GM12878 (cell line): ENCODE measurements at regions not wholly inside any gene's neighbourhood (a gene's known extent, or its start where the extent isn't known, plus 50 kb on each side); places are given as distances from the start of the nearest gene placed in this dataset.
A peak's percentile ranks its signal among the peaks of the same experiment; 100 is the strongest.

Experiments
- ATAC-seq: fragments of 200-7000 bp; cut with Tn5 transposase; 3 replicates; pipeline ENCODE4 v1.9.1; 2020; ENCODE audit warnings: mild to moderate bottlenecking, moderate library complexity
- BruUV-seq: library from RNA; stranded (reverse); fragments of 400-500 nt; replicated peaks from 2 replicates; lab custom pipeline; 2021; lab: Mats Ljungman, UMichigan
- CTCF ChIA-PET: fragments of 300-600 bp; sonication (Branson Sonifier 250); formaldehyde crosslinking; extraction: SDS; loops from one replicate; lab custom pipeline; 2021; ENCODE audit warnings: inconsistent platforms; lab: Yijun Ruan, JAX
- POLR2A ChIA-PET: fragments of 350-600 bp; formaldehyde crosslinking; extraction: SDS; loops from one replicate; lab custom pipeline; 2021; ENCODE audit warnings: inconsistent platforms; lab: Charles Lee
- RAD21 ChIA-PET: fragments of 300-600 bp; sonication (Branson Sonifier 250); formaldehyde crosslinking; loops from one replicate; lab custom pipeline; 2023; ENCODE audit warnings: antibody characterized with exemption; ENCODE audit not compliant: unreplicated experiment; lab: Charles Lee
- SMC1A ChIA-PET: fragments of 300-600 bp; sonication (Branson Sonifier 250); formaldehyde crosslinking; loops from one replicate; lab custom pipeline; 2023; ENCODE audit not compliant: unreplicated experiment, uncharacterized antibody; lab: Charles Lee
- DNase-seq: peaks from one replicate; pipeline ENCODE4 v3.0.0-alpha.2; 2011; ENCODE audit warnings: low read depth, low spot score
- FAIRE-seq: peaks from 3 replicates; lab custom pipeline; 2011; peaks lifted over from hg19 to GRCh38; lab: Jason Lieb, UNC
- H2AFZ ChIP-seq: 2 replicates; pipeline ENCODE4 v1.6.0; 2011; ENCODE audit warnings: low read depth, low read length, control low read depth; ENCODE audit not compliant: control insufficient read depth
- H3K27ac ChIP-seq: 2 replicates; pipeline ENCODE4 v1.5.1; 2011; ENCODE audit warnings: control low read depth; ENCODE audit not compliant: control insufficient read depth, insufficient read depth
- H3K27me3 ChIP-seq, 2 experiments: replicated peaks in 1 of 2; 2 replicates each; pipeline versions ENCODE4 v1.6.0 to v1.6.1; 2011; ENCODE audit warnings: low read length in 1 of 2; ENCODE audit not compliant: control insufficient read depth in 2 of 2, insufficient read depth in 2 of 2
- H3K36me3 ChIP-seq, 2 experiments: 2 replicates each; pipeline ENCODE4 v1.5.1; 2011; ENCODE audit warnings: low read length in 1 of 2; ENCODE audit not compliant: control insufficient read depth in 2 of 2, insufficient read depth in 2 of 2
- H3K4me1 ChIP-seq: 2 replicates; pipeline ENCODE4 v1.6.1; 2011; ENCODE audit warnings: mild to moderate bottlenecking, low read length, moderate library complexity, mixed read lengths; ENCODE audit not compliant: control insufficient read depth, insufficient read depth
- H3K4me2 ChIP-seq: 2 replicates; pipeline ENCODE4 v1.6.0; 2011; ENCODE audit warnings: control low read depth; ENCODE audit not compliant: control insufficient read depth, insufficient read depth
- H3K4me3 ChIP-seq: fragments of 200-600 bp; sonication (generic); 2 replicates; pipeline ENCODE4 v1.5.1; 2016
- H3K79me2 ChIP-seq: 2 replicates; pipeline ENCODE4 v1.6.0; 2011; ENCODE audit warnings: low read length; ENCODE audit not compliant: control insufficient read depth, insufficient read depth
- H3K9ac ChIP-seq: 2 replicates; pipeline ENCODE4 v1.8.0; 2011; ENCODE audit warnings: low read length, control low read depth, mixed read lengths; ENCODE audit not compliant: control insufficient read depth, insufficient read depth
- H3K9me3 ChIP-seq: replicated peaks from 3 replicates; pipeline ENCODE4 v1.5.1; 2011; ENCODE audit warnings: mild to moderate bottlenecking, low read length; ENCODE audit not compliant: control insufficient read depth, insufficient read depth
- H4K20me1 ChIP-seq: 2 replicates; pipeline ENCODE4 v1.6.0; 2011; ENCODE audit not compliant: control insufficient read depth, insufficient read depth
- CHD2 ChIP-seq: IDR thresholded peaks from 2 replicates; pipeline ENCODE4 v1.6.1; 2011; ENCODE audit warnings: low read depth, low read length, improper control_type of control experiment, borderline replicate concordance
- HCFC1 ChIP-seq: fragments of 150-350 bp; IDR thresholded peaks from 2 replicates; pipeline ENCODE4 v1.6.1; 2014; ENCODE audit warnings: low read length
- LARP7 ChIP-seq: fragments of 450-650 bp; IDR thresholded peaks from 2 replicates; pipeline ENCODE4 v1.6.1; 2017; ENCODE audit warnings: mild to moderate bottlenecking
- RAD51 ChIP-seq: fragments of 450-650 bp; IDR thresholded peaks from 2 replicates; pipeline ENCODE4 v1.6.1; 2016; ENCODE audit warnings: moderate library complexity, mild to moderate bottlenecking, inconsistent platforms
- SREBF1 ChIP-seq: IDR thresholded peaks from 2 replicates; pipeline ENCODE4 v1.6.1; 2012; ENCODE audit warnings: mild to moderate bottlenecking, low read length
- ZNF384 ChIP-seq: IDR thresholded peaks from 2 replicates; pipeline ENCODE4 v1.6.1; 2012; ENCODE audit warnings: low read depth, mild to moderate bottlenecking, low read length, improper control_type of control experiment, borderline replicate concordance
- WGBS: methylation state at CpG from one replicate; pipeline ENCODE4 v1.1.6; 2016; ENCODE audit warnings: low lambda C conversion rate; ENCODE audit not compliant: insufficient replicate concordance, insufficient coverage; ENCODE audit errors: missing lambda C conversion rate; 5-methylcytosine and 5-hydroxymethylcytosine counted together
- in situ Hi-C: fragments of 300-500 bp; cut with MboI; formaldehyde crosslinking; loops from 9 replicates; pipeline ENCODE4 v1.14.3; 2018; ENCODE audit warnings: mixed read lengths
- intact Hi-C: fragments of 100-400 bp; cut with micrococcal nuclease; formaldehyde crosslinking; loops from one replicate; pipeline ENCODE4 v1.14.2; 2022; ENCODE audit not compliant: unreplicated experiment
- TF ChIP-seq, protein P1 (sequence below): fragments of 450-650 bp; IDR thresholded peaks from 2 replicates; pipeline ENCODE4 v1.6.1; 2017; ENCODE audit warnings: mild to moderate bottlenecking, moderate library complexity
- TF ChIP-seq, protein P2 (sequence below): fragments of 450-650 bp; IDR thresholded peaks from 2 replicates; pipeline ENCODE4 v1.6.1; 2014; ENCODE audit warnings: mild to moderate bottlenecking
- TF ChIP-seq, protein P3 (sequence below): fragments of 450-650 bp; IDR thresholded peaks from 2 replicates; pipeline ENCODE4 v1.6.1; 2017; ENCODE audit warnings: mild to moderate bottlenecking, moderate library complexity

DNA sequence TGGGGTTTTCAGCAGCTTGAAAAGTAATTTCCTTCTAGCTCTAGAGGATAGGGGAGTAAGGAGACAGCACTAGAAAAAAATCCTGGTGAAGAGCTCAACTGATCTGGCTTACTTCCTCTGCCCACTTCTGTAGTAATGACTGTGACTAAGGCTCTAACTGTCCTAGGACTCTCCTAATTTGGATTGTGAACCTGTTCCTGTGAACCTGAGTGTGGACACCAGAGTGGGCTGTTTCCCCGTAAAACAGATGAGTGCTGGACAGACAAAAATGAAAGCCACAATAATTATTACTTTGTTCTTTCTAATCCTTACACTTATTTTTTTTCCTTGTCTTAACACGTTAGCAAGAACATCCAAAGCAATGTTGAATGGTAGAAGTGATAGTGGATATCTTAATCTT lies 154.1 kb downstream of the AASDHPPT start:
- POLR2A ChIA-PET: no interaction called here
- no peak overlapping the region for H3K4me3 ChIP-seq
- RAD21 ChIA-PET: no interaction called here
- intact Hi-C loops: loop anchor here (10.0 kb wide), 2 partner anchors 147 to 813 kb away; no protein-coding TSS in a partner anchor
- H4K20me1 ChIP-seq: no peaks in the 10 kb centered on the region
- WGBS: 23% methylated on average over 2 of the region's 2 CpGs
- TF ChIP-seq ZNF384 (no peak), RAD51 (no peak), CHD2 (no peak), HCFC1 (no peak), SREBF1 (no peak), LARP7 (no peak)
- TF ChIP-seq, protein P1, sequence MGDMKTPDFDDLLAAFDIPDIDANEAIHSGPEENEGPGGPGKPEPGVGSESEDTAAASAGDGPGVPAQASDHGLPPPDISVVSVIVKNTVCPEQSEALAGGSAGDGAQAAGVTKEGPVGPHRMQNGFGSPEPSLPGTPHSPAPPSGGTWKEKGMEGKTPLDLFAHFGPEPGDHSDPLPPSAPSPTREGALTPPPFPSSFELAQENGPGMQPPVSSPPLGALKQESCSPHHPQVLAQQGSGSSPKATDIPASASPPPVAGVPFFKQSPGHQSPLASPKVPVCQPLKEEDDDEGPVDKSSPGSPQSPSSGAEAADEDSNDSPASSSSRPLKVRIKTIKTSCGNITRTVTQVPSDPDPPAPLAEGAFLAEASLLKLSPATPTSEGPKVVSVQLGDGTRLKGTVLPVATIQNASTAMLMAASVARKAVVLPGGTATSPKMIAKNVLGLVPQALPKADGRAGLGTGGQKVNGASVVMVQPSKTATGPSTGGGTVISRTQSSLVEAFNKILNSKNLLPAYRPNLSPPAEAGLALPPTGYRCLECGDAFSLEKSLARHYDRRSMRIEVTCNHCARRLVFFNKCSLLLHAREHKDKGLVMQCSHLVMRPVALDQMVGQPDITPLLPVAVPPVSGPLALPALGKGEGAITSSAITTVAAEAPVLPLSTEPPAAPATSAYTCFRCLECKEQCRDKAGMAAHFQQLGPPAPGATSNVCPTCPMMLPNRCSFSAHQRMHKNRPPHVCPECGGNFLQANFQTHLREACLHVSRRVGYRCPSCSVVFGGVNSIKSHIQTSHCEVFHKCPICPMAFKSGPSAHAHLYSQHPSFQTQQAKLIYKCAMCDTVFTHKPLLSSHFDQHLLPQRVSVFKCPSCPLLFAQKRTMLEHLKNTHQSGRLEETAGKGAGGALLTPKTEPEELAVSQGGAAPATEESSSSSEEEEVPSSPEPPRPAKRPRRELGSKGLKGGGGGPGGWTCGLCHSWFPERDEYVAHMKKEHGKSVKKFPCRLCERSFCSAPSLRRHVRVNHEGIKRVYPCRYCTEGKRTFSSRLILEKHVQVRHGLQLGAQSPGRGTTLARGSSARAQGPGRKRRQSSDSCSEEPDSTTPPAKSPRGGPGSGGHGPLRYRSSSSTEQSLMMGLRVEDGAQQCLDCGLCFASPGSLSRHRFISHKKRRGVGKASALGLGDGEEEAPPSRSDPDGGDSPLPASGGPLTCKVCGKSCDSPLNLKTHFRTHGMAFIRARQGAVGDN: no peak
- TF ChIP-seq, protein P2, sequence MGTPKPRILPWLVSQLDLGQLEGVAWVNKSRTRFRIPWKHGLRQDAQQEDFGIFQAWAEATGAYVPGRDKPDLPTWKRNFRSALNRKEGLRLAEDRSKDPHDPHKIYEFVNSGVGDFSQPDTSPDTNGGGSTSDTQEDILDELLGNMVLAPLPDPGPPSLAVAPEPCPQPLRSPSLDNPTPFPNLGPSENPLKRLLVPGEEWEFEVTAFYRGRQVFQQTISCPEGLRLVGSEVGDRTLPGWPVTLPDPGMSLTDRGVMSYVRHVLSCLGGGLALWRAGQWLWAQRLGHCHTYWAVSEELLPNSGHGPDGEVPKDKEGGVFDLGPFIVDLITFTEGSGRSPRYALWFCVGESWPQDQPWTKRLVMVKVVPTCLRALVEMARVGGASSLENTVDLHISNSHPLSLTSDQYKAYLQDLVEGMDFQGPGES: no peak
- TF ChIP-seq, protein P3, sequence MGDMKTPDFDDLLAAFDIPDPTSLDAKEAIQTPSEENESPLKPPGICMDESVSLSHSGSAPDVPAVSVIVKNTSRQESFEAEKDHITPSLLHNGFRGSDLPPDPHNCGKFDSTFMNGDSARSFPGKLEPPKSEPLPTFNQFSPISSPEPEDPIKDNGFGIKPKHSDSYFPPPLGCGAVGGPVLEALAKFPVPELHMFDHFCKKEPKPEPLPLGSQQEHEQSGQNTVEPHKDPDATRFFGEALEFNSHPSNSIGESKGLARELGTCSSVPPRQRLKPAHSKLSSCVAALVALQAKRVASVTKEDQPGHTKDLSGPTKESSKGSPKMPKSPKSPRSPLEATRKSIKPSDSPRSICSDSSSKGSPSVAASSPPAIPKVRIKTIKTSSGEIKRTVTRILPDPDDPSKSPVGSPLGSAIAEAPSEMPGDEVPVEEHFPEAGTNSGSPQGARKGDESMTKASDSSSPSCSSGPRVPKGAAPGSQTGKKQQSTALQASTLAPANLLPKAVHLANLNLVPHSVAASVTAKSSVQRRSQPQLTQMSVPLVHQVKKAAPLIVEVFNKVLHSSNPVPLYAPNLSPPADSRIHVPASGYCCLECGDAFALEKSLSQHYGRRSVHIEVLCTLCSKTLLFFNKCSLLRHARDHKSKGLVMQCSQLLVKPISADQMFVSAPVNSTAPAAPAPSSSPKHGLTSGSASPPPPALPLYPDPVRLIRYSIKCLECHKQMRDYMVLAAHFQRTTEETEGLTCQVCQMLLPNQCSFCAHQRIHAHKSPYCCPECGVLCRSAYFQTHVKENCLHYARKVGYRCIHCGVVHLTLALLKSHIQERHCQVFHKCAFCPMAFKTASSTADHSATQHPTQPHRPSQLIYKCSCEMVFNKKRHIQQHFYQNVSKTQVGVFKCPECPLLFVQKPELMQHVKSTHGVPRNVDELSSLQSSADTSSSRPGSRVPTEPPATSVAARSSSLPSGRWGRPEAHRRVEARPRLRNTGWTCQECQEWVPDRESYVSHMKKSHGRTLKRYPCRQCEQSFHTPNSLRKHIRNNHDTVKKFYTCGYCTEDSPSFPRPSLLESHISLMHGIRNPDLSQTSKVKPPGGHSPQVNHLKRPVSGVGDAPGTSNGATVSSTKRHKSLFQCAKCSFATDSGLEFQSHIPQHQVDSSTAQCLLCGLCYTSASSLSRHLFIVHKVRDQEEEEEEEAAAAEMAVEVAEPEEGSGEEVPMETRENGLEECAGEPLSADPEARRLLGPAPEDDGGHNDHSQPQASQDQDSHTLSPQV: no peak
- H3K9ac ChIP-seq: no peak overlapping the region
- H3K36me3 ChIP-seq: no peaks in the 10 kb centered on the region
- CTCF ChIA-PET: interaction anchor here (1.0 kb wide), 1 partner anchor 11 kb away, joined by 3 read pairs; no protein-coding TSS in a partner anchor
- no peak overlapping the region for H3K4me2 ChIP-seq
- no peak overlapping the region for H2AFZ ChIP-seq
- H3K27ac ChIP-seq: no peak overlapping the region
- no peaks in the 10 kb centered on the region for H3K4me1 ChIP-seq
- no peak for DNase-seq
- no peaks in the 10 kb centered on the region for H3K79me2 ChIP-seq
- SMC1A ChIA-PET: interaction anchor here (0.8 kb wide), 1 partner anchor 76 kb away, joined by 3 read pairs; no protein-coding TSS in a partner anchor
- H3K27me3 ChIP-seq: no peaks in the 10 kb centered on the region
- peak; percentile 24; the same call in 2 of the 3 replicates for ATAC-seq
- BruUV-seq: no TSS peak
- no peak for FAIRE-seq
- no peaks in the 10 kb centered on the region; the same call in 1 of the 3 replicates for H3K9me3 ChIP-seq
- in situ Hi-C loops: no loop called here
